HS-5 (cell line): ENCODE measurements at regions not wholly inside any gene's neighbourhood (a gene's known extent, or its start where the extent isn't known, plus 50 kb on each side); places are given as distances from the start of the nearest gene placed in this dataset.
"Not testable (repeated sequence)": the region's sequence is repeated elsewhere in the genome, so short reads cannot be mapped to it uniquely, and the experiment has no call there.

Experiments
- DNase-seq: peaks from one replicate; pipeline ENCODE4 v3.0.0-alpha.2; 2012; ENCODE audit warnings: low read depth

DNA sequence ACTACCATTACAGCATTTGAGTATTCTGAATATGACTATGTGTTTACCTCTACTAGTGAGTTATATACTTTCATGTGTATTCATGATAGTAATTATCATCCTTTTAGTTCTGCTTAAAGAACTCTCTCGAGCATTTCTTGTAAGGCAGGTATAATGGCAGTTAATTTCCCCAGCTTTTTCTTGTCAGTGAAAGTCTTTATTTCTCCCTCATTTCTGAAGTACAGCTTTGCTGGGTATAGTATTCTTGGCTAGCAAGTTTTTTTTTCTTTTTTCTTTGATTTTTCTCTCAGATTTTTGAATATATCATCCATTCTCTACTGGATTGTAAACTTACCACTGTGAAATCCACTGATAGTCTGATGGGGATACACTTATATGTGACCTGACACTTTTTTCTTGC lies 165.9 kb upstream of the ARHGAP5 start:
- DNase-seq, result no peak

DNA sequence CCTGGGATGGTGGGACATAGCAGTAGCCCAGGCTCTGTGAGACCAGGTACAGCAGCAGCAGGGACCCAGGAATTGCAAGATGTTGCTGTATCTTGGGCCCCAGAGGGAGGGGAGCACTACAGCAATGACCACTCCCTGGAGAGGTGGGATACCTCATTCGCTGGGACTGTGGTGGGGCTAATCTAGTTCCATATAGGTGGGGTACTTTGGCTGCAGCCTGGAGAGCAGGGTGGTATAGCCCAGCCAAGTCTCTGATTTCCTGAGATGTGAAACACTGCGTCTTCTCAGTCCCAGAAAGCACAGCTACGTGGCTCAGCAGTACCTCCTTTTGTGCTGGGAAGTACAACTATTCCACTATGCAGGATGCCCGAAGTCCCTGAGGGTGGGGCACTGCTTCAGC lies 163.7 kb upstream of the ARHGAP5 start:
- no peak for DNase-seq

DNA sequence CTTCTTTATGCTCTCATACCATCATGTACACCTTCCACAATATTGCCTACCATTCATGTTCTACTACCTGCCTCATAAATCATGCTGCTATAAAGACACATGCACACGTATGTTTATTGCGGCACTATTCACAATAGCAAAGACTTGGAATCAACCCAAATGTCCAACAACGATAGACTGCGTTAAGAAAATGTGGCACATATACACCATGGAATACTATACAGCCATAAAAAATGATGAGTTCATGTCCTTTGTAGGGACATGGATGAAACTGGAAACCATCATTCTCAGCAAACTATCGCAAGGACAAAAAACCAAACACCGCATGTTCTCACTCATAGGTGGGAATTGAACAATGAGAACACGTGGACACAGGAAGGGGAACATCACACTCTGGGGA lies 158.8 kb upstream of the ARHGAP5 start:
- not testable (repeated sequence) for DNase-seq

DNA sequence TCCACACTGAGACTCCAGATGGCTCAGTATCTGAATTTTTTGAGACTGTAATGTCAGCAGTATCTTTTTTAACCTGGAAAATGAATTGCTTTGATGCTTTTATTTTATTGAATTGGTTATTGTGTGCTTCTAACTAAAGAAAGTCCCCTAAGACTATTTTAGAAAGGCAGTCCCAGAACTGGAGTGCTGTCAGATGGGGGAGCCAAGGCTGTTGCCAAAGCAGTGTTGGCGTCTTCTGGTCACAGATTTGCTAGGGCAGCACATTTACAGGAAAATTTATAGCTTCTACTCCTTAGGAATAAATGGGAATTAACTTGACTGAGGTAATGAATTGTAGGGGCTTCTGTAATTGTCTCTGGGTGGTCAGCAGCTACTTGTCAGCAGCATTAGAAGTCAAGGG lies 157.1 kb upstream of the ARHGAP5 start:
- no peak for DNase-seq

DNA sequence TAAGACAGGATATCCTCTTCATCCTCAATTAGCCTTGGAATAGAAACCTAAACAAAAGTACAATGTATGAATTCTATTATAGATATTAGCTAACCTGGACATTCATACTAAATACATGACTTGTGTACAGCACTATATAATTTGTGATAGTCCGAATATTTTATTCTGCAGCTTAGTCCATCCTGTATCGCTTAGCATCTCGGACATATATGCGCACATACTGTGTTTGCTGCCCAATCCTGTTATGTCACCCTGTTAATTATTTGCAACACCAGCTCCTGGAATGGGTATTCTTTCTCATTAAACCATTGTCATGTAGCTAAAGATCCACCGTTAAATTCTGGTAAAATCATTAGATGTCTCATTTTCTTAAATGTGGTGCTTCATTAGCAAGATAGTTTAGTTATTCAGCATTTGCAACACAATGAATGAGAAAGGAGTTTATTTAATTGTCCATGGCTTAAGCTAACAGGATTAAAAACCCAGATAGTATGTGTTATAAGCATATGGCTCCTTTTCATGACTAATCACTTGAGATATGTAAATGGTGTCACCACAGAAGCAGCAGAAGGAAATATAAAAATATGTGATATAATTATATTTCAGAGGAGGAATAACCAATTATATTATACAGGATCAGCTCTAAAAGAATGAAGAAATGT lies 156.0 kb upstream of the ARHGAP5 start:
- no peak for DNase-seq

DNA sequence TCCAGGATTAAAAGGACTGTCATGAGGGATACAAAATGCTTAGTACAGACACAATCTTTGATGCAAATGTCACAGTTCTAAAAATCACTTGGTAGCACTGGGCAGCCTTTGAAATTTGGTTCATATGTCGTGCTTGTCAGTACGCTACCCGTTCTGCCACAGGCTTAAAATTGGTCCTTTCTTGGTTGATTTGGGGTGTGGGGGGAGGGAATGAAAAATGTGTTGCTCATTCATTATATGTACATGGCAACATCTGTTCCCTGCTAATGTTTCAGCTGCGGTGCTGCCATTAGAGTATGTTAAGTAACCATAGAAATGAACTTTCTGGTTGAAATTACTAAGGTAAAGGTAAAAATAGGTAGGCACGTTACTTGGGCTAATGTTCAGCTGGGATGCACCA lies 155.4 kb upstream of the ARHGAP5 start:
- no peak for DNase-seq

DNA sequence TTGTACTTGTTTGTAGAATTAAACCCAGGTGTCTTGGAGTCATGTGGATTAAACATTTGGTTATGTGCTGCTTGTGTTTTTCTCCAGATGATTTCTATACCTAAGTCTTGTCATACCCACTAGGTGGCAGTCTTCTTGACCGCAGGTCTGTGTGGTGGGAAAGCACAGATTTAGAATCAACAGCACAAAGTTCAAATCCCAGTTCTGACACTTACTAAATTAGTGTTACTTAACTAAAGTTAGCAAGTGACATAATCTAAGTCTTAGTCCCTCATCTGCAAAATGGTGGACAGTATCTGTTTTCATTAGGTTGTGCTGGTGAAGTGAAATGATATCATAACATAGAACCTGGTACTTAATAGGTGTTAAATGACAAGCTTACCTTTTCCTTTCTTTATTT lies 151.0 kb upstream of the ARHGAP5 start:
- no peak for DNase-seq

DNA sequence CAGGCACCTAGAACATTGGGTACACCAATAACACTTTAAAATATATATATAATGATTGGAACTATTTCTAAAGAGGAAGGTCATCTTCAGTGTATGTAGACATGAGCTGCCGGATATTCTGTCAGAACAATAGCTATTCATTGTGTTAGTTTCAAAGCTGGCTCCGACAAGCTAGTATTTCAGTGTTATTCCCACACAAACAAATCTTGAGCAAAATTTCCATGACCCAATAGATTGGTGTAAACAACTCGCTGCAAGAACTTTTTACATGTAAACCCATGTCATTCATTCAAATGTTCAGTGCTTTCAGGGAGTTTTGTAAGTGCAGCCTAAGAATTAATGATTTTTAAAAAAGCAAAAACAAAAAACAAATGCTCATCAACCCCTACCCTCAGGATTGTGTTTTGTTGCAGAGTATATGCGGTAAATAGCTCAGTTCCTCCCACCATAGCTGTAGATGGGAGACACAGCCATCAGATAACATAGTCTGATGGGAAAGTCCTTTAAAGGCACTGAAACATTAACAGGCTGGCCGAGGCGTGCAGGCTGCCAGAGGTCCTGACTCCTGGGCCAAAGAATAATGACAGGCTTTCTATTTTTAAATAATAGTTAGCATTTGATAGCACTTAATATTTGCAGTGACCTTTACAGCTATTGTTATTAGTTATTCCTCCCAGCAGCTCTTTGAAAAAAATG lies 150.3 kb upstream of the ARHGAP5 start:
- no peak for DNase-seq

DNA sequence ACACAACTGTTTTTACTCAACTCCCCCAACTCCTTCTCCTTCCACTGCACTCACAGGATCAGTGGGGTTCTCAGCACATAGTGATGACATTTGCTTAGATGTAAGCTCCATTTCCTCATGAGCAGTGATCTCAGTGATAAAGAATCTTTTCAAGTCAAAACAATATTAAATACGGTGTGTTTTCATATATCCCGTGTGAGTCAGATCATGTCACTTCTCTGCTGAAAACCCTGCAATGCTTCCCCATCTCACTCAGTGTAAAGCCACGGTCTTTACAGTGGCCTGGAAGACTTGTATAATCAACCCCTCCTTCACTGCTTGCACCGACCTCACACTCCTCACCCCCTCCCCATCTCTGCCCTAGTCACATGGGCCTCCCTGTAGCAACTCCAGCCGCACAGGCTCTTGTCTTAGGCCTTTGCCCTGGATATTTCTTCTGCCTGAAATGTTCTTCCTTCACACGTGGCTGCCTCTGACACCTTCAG lies 149.7 kb upstream of the ARHGAP5 start:
- DNase-seq, result peak; percentile 77

DNA sequence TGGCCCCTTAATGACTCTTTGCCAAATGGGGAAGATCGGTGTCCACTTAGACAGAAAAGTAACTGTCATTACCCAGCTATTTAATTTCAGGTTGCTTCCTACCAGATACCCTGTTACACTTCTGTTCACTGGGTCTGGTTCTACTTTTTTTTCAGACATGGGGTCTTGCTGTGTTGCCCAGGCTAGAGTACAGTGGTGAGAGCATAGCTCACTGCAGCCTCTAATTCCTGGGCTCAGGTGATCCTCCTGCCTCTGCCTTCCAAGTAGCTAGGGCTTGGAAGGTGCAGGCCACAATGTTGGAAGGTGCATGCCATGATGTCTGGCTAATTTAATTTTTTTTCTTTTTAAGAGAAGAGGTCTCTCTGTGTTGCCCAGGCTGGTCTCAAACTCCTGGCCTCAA lies 147.0 kb upstream of the ARHGAP5 start:
- DNase-seq, result no peak

DNA sequence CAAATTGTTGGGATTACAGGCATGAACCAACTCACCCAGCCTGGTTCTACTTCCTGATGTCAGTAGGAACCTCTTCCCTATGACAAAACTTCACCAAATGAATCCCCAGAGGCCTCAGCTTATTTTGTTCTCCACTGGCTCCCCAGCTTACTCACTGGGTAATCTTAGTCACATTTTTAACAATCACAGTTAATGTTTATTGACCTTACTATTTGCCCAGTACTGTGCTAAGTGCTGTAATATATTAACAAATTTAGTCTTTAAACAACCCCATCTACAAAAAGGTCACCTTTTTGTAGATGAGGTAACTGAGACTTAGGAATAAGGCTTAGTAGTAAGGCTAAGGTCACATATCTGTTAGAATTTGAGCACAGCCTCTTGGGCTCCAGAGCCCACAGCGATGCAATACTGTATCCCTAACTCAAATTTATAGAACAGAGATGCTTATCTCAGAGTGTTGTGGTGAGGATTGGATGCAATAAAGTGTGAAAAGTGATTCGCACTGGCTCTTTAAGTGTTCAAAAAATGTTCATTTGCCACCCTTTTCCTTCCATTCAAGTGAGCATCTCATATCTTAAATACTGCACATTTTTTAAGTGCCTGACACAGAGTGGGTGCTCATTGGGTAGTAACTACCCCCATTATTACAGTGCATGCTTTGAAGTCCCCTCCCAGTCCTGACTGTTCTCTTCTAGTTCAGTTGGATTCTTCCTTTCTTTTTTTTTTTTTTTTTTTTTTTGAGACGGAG lies 146.4 kb upstream of the ARHGAP5 start:
- no peak for DNase-seq

DNA sequence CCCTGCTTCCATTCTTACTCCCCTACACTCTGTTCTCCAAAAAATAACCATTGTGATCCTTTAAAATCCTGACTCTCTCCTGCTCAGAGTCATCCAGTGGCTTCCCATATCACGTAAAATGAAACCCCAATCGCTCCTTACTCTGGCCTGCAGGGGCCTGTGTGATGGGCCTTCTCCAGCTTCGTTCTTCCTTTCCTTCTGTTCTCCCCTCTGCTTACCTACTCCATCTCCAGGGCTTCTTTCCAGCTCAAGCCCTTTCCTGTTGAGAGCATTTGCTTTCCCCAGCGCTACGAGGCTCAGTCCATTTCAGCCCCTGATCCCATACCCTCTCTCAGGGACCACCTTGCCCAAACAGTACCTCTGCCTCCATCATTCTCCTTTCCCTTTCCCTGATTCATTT lies 144.4 kb upstream of the ARHGAP5 start:
- no peak for DNase-seq

DNA sequence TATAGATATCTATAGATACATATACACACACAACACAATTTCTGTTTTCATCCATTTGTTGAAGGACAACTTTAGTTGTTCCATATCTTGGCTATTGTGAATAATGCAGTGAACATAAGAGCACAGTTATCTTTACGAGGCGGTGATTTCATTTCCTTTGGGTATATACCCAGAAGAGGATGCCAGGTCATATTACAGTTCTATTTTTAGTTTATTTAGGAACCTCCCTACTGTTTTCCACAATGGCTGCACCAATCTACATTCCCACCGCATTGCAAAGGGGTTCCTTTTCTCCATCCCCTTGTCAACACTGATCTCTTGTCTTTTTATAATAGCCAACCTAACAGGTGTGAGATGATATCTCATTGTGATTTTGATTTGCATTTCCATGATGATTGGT lies 143.4 kb upstream of the ARHGAP5 start:
- DNase-seq, result no peak

DNA sequence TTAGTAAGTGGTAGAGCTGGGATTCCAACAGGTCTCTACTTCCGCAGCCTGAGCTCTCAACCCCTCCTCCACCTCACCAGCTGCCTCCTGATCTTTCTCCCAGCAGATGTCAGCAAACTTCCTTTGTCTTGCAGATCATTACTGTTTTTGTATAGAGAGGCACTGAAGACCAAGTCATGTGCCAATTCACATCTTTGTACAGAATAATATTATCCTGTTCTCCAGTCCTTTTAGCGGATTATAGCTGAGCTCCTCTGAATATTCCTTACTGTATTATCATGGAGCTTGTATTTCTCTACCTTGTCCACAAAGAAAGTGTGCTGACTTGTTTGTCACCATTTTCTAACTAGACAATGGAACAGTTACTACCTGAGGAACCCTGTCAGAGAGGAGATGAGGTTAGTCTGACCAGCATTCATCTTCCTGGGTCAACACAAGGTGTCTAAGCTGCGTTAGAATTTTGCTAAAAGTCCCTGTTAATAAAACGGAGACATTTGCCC lies 142.3 kb upstream of the ARHGAP5 start:
- DNase-seq, result no peak

DNA sequence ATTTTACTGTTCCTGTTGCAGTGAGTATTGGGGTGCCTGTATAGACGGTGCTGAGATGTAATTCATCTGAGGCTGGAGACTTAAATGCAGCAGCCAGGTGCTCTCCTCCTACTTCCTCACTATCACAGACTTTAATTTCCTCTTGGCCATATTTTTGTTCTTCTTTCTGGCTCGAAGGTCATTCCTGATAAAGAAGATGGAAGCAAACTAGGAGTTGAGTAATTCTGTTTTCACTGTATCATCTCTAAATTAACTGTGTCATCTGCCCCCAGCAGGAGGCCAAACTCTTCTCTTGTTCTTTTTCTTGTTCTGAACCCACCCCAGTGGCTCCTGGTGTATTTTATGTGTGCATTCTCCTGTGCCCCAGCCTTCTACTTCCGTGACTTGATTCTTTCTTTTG lies 141.7 kb upstream of the ARHGAP5 start:
- no peak for DNase-seq

DNA sequence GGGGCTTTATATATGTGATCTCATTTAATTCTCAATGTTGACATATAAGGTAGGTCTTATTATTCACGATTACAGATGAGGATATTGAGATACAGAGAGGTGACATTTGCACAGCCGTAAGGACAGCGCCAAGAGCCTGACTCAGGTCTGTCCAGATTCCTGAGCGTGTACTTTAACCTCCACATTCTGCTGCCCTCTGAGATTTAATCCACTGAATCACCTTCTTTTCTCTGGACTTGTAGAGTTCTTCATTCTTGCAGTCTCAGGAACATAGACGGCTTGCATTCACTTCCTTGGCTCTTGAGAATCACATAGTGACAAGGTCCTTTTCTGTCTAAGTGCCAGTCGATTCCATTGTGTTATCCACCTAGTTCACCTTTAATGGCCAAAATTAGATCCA lies 141.0 kb upstream of the ARHGAP5 start:
- no peak for DNase-seq

DNA sequence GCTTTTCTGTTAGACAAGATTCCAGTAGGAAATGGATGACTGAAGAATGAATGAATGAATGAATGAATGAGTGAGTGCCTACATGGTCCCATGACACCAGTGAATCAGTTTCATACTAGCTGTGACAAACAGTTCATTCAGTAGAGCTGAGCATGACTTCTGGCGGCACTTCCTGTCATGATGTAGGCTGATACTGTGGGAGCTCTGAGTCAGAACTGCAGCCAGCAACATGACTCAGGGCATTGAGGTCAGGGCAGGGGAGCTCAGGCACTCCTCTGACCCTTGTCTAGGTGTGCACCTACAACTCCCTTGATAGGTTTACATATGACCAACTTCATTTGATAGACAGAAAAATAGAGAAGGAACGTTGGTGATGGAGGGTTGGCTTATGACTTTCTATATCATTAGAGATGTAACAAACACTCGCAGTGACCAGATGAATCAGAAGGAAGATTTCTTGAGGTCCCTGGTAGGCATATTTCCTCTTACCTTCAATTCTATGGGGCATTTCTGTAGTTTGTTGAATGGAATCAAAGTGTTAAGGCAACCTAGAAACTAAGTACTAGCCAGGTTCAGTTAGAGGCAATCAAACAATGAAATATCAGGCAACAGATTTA lies 139.3 kb upstream of the ARHGAP5 start:
- DNase-seq, result peak; percentile 74

DNA sequence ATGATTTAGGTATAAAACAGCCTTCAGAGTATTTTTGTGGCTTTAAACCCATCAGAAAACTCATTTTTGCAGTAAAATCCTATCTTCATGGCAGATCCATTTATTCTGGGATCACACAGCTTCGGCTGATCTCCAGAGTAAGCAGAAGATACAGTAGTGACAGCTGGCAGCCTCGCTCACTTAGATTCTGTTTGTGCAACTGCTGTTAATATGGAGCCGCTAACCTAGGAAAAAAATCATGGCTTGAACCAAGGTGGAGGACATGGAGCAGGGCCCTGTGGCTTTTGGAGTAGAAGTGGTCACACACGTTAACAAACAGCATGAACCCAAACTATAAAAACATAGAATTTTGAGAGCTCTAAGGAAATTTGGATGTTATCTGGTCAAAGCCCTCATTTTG lies 137.2 kb upstream of the ARHGAP5 start:
- DNase-seq, result no peak

DNA sequence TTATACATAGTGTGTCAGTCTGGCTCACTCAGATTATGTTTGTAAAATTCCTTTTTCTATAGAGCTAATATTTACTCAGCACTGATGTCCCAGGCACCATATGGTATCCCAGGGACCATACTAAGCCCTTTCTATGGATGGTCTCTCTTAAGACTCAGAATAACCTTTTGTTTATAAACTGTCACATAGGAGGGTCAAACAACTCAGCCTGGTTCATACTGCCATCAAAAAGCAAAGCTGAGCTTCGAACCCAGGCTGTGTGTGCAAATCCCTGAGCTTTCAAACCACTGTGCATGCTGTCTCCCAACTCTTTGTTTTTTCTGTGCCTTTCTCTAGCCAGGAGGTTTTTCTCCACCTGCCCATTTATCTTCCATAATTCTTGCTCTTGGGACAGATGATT lies 135.6 kb upstream of the ARHGAP5 start:
- DNase-seq, result no peak

DNA sequence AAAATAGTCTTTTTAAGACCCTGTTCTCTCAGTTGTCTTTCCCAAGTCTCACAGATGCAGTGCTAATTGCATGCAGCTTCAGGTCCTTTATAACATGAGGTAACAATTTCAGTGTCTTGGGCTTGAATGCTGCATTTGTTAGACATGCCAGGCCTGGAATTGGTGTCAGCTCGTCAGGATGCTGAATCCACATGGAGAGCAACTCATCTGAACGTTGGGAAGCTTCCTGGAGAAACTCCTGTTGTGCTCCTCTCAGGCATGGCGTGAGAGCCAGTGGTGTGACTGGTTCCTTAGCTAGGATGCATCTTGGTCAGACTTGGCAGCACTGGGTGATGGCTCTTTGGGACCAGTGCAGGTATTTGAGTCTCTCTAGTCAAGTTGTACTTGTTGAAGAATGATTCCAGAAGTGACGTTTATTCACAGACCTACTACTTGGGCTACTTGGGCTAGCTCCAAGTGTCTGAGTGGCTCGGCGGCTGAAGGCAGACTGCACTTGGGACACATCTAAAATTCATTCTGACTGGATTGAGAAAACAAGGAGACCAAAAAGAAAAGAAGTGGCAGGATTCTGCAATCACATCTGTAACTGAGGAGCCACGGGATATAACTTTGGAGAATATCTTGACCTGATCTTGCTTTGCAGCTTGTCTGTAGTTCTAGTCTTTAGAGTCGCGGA lies 134.8 kb upstream of the ARHGAP5 start:
- no peak for DNase-seq

DNA sequence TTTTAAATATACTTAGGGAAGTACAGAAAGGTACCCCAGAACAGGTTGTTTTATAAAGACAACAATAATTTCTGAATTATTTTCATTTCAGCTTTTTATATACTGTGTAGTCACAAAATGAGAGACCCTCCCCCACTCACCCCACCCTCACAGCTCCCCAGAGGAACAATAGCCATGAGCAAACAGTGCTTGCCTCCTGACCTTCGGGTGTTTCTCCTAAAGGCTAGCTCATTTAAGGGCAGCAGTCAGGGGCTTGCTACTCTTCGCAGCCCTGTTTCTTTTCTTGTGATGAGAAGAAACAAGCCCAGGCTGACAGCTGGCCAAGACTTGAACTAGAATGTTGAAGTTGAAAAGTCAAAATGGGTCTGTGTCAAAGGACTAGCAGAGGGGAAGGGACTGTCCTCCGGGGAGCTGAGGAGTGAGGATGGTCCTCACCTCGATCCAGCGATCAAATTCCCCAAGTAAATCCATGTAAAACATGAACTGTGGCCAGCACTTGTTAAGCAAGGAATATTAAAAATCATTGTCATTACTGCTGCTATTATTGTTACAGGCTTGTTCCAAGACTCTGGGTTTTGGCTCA lies 133.8 kb upstream of the ARHGAP5 start:
- no peak for DNase-seq

DNA sequence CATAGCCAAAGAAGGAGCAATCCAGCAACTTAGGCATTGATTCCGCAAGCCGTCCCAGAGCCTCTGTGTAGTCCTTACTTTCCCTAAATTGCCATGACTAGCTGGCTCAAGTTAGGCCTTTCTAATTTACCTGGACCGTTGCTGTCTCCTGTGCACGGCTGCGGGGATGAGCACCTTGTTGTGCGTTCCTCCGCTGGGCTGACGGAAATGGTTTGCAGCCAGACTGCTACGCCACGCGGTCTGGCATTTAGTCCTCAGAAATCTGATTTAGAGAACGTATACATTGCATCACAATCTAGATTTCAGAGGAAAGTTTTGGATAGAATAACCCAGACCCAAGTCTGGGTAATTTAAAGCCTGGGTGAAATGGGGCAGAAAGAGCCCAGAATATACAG lies 133.2 kb upstream of the ARHGAP5 start:
- no peak for DNase-seq
